Activated CD8-positive, alpha-beta memory T cell treated with anti-CD3 and anti-CD28 coated beads, Interleukin-2, amount 10 ng/mL, durations not matched to agents 7 days and 5 days (primary cell): ENCODE measurements at regions not wholly inside any gene's neighbourhood (a gene's known extent, or its start where the extent isn't known, plus 50 kb on each side); places are given as distances from the start of the nearest gene placed in this dataset.

ENCODE experiments used
- ATAC-seq: fragments of 150-1000 bp; cut with Tn5 transposase; one replicate; pipeline ENCODE4 v1.10.0; 2021; ENCODE audit warnings: moderate library complexity
- CTCF ChIA-PET: fragments of 350-600 bp; sonication (Branson Sonifier 250); formaldehyde crosslinking; loops from one replicate; lab custom pipeline; 2021; ENCODE audit warnings: antibody characterized with exemption; lab: Charles Lee
- DNase-seq: peaks from one replicate; pipeline ENCODE4 v3.0.0-alpha.2; 2020
- H3K27ac Mint-ChIP-seq: one replicate; pipeline ENCODE4 v1.8.0; 2021; ENCODE audit warnings: mild to moderate bottlenecking, mixed read lengths
- H3K27me3 Mint-ChIP-seq: one replicate; pipeline ENCODE4 v1.8.0; 2021; ENCODE audit warnings: mixed read lengths
- H3K36me3 Mint-ChIP-seq: one replicate; pipeline ENCODE4 v1.8.0; 2021; ENCODE audit warnings: mild to moderate bottlenecking, mixed read lengths
- H3K4me1 Mint-ChIP-seq: one replicate; pipeline ENCODE4 v1.8.0; 2021; ENCODE audit warnings: mixed read lengths
- H3K4me3 Mint-ChIP-seq: one replicate; pipeline ENCODE4 v1.8.0; 2021; ENCODE audit warnings: mild to moderate bottlenecking, moderate library complexity, mixed read lengths
- H3K9me3 Mint-ChIP-seq: one replicate; pipeline ENCODE4 v1.8.0; 2022; ENCODE audit warnings: low read depth, mixed read lengths

GRCh38 chr17:34845296-34845695 lies 116.0 kb downstream of the CCT6B start:
- Mint-ChIP-seq H3K27me3 (no peaks in the 10 kb centered on the region), H3K4me1 (no peaks in the 10 kb centered on the region), H3K27ac (no peak overlapping the region), H3K36me3 (no peaks in the 10 kb centered on the region), H3K9me3 (no peaks in the 10 kb centered on the region), H3K4me3 (no peak overlapping the region)
- DNase-seq, result no peak
- no peak for ATAC-seq
- CTCF ChIA-PET, result no interaction called here

DNA sequence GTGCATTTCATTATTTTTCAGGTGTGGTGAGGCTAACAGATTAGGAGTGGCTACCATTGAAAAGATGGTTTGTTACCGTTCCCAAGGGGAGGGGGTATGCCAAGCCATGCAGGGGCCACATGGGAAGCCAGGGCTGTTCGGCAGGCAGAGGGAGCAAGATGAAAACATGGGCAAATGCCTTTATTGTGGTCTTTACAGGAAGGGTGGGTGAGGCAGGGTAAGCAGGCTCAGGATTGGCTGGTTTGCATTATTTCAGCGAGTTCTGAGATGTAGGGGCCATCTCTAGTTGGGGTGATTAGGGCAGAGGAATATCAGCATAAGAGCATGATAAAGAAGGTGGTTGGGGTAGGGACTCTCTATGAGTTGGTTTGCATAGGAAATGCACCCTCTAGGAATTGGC lies 117.6 kb downstream of the CCT6B start:
- ATAC-seq (no peak), DNase-seq (no peak)
- CTCF ChIA-PET, result no interaction called here
- no peaks in the 10 kb centered on the region for H3K9me3 Mint-ChIP-seq
- no peaks in the 10 kb centered on the region for H3K36me3 Mint-ChIP-seq
- no peaks in the 10 kb centered on the region for H3K27me3 Mint-ChIP-seq
- no peaks in the 10 kb centered on the region for H3K4me1 Mint-ChIP-seq
- H3K4me3 Mint-ChIP-seq, result no peak overlapping the region
- H3K27ac Mint-ChIP-seq, result no peak overlapping the region

GRCh38 chr17:34842235-34842634 lies 119.0 kb downstream of the CCT6B start:
- Mint-ChIP-seq H3K27me3 (peaks cover 1% of the 10 kb centered on the region), H3K9me3 (no peaks in the 10 kb centered on the region), H3K27ac (no peak overlapping the region), H3K36me3 (no peaks in the 10 kb centered on the region), H3K4me1 (no peaks in the 10 kb centered on the region), H3K4me3 (no peak overlapping the region)
- no peak for ATAC-seq
- CTCF ChIA-PET, result interaction anchor here (1.0 kb wide), 1 partner anchor 300 kb away, joined by 3 read pairs; no protein-coding TSS in a partner anchor
- no peak for DNase-seq

DNA sequence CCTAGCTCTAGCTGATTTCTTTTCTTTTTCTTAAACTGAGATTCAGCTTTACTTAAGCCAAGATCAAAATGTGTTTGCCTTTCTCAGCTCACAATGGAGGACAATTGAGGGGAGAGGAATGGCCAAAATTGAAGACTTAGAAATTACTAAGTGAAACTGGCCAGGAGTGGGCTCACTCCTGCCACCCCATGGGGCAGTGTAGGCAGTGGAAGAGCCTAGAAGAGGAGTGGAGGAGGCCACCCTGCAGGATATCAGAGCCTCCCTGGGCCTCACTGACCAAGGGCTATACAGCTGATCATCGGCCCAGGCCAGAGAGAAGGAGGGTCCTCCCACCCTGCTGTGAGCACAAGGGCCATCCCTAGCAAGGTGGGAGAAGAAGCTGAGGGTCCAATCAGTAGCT lies 119.8 kb downstream of the CCT6B start:
- no peaks in the 10 kb centered on the region for H3K9me3 Mint-ChIP-seq
- ATAC-seq, result no peak
- no peaks in the 10 kb centered on the region for H3K36me3 Mint-ChIP-seq
- H3K27ac Mint-ChIP-seq, result no peak overlapping the region
- no peak overlapping the region for H3K4me3 Mint-ChIP-seq
- H3K4me1 Mint-ChIP-seq, result no peaks in the 10 kb centered on the region
- DNase-seq, result no peak
- CTCF ChIA-PET, result interaction anchor here (1.0 kb wide), 1 partner anchor 299 kb away, joined by 3 read pairs; no protein-coding TSS in a partner anchor
- peaks cover 5% of the 10 kb centered on the region for H3K27me3 Mint-ChIP-seq

GRCh38 chr17:34840750-34841149 lies 120.5 kb downstream of the CCT6B start:
- no peak for DNase-seq
- no peak for ATAC-seq
- H3K27ac Mint-ChIP-seq, result no peak overlapping the region

DNA sequence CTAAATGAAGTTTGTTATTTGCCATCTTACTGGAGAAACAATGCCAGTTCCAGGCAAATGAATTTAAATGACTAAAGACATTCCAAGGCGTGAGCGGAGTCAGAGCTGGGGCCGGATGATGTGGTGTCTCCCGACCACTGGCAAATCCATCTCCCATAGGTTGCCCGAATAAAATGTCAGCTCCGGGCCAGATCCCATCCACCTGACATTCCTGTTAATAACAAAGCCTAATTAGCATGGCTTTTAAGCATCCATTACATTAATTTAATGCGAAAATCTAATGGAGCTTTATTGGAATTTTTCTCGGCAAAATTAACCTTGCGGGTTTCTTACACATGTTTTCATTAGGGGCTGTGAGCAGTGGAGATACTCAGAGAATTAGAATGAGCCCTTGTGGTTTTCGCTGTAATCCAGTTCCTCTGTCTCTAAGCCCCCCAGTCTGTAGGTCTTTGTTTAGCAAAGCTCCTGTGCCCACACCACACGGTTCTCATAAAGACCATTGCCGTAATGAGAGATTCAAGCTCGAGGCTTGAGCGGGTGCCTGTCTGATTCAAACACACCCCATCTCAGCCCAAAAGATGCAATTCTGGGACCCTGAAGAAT lies 123.3 kb downstream of the CCT6B start:
- Mint-ChIP-seq H3K27me3 (peaks cover 14% of the 10 kb centered on the region), H3K4me1 (no peaks in the 10 kb centered on the region), H3K36me3 (no peaks in the 10 kb centered on the region), H3K9me3 (no peaks in the 10 kb centered on the region), H3K27ac (no peak overlapping the region), H3K4me3 (no peak overlapping the region)
- DNase-seq, result no peak
- no peak for ATAC-seq
- CTCF ChIA-PET, result no interaction called here

More at GRCh38 chr17:34840750-34841149, 120.5 kb downstream of the CCT6B start:
- H3K27me3 Mint-ChIP-seq, result peaks cover 8% of the 10 kb centered on the region
- H3K4me3 Mint-ChIP-seq, result no peak overlapping the region
- no peaks in the 10 kb centered on the region for H3K4me1 Mint-ChIP-seq
- H3K9me3 Mint-ChIP-seq, result no peaks in the 10 kb centered on the region
- H3K36me3 Mint-ChIP-seq, result no peaks in the 10 kb centered on the region
- CTCF ChIA-PET, result no interaction called here

DNA sequence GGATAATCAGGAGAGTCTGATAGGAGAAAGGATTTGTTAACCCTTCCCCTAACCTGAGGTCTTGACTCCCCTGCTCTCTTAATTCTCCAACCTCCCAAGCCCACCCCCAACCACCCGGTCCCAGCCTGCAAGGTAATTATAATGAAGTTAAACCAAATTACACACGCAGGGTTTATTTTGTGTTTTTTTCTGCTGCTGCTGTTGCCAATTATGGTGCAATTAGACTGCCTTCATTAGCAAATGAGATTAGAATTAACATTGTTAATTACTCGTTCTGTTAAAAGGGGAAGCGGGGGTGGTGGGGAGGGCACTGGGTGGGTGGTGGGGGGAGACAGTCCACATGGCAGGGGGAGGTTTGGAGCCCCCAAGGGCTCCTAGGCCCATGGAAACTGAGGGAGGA lies 128.9 kb downstream of the CCT6B start:
- no peak for DNase-seq

GRCh38 chr17:34827008-34827407 lies 134.3 kb downstream of the CCT6B start:
- Mint-ChIP-seq H3K27me3 (peaks cover 33% of the 10 kb centered on the region), H3K4me3 (no peak overlapping the region), H3K27ac (no peak overlapping the region), H3K9me3 (no peaks in the 10 kb centered on the region), H3K4me1 (no peaks in the 10 kb centered on the region), H3K36me3 (no peaks in the 10 kb centered on the region)
- ATAC-seq (no peak), DNase-seq (no peak)
- CTCF ChIA-PET, result no interaction called here

More for the DNA sequence above, 128.9 kb downstream of the CCT6B start:
- Mint-ChIP-seq H3K27ac (no peak overlapping the region), H3K9me3 (no peaks in the 10 kb centered on the region), H3K36me3 (no peaks in the 10 kb centered on the region), H3K4me1 (no peaks in the 10 kb centered on the region), H3K4me3 (no peak overlapping the region), H3K27me3 (peaks cover 45% of the 10 kb centered on the region)
- no peak for ATAC-seq
- CTCF ChIA-PET, result no interaction called here

GRCh38 chr17:34826332-34826731 lies 134.9 kb downstream of the CCT6B start:
- Mint-ChIP-seq H3K27ac (no peak overlapping the region), H3K4me3 (no peak overlapping the region), H3K9me3 (no peaks in the 10 kb centered on the region), H3K4me1 (no peaks in the 10 kb centered on the region), H3K27me3 (peaks cover 29% of the 10 kb centered on the region), H3K36me3 (no peaks in the 10 kb centered on the region)
- CTCF ChIA-PET, result no interaction called here
- DNase-seq (no peak), ATAC-seq (no peak)

- H3K4me3 Mint-ChIP-seq, result no peak overlapping the region
- no peak overlapping the region for H3K27ac Mint-ChIP-seq
- H3K36me3 Mint-ChIP-seq, result no peaks in the 10 kb centered on the region
- ATAC-seq (no peak), DNase-seq (no peak)
- peaks cover 28% of the 10 kb centered on the region for H3K27me3 Mint-ChIP-seq
- no peaks in the 10 kb centered on the region for H3K9me3 Mint-ChIP-seq
- H3K4me1 Mint-ChIP-seq, result no peaks in the 10 kb centered on the region
- CTCF ChIA-PET, result no interaction called here
Measured at GRCh38 chr17:34825884-34826283, 135.4 kb downstream of the CCT6B start.

DNA sequence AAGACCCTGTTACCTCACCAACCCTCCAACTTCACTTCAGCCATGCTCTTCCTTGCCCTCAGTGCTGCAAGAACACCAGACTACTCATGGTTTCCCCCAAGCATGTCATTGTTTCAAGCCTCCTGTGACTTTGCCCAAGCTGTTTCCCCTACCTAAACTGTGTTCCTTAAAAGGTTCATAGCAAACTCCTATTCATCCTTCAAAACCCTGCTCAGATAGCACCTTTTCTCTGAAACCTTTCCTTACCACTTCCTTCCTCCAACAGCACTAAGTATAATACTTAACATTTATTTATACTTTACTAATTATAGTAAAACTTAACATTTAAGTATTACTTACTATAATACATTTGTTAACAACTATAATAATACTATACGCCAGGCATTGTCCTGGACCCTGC lies 136.2 kb downstream of the CCT6B start:
- peaks cover 2% of the 10 kb centered on the region for H3K4me1 Mint-ChIP-seq
- H3K27me3 Mint-ChIP-seq, result peaks cover 23% of the 10 kb centered on the region
- no peak overlapping the region for H3K4me3 Mint-ChIP-seq
- H3K27ac Mint-ChIP-seq, result no peak overlapping the region
- DNase-seq (no peak), ATAC-seq (no peak)
- CTCF ChIA-PET, result no interaction called here
- H3K9me3 Mint-ChIP-seq, result no peaks in the 10 kb centered on the region
- H3K36me3 Mint-ChIP-seq, result no peaks in the 10 kb centered on the region

DNA sequence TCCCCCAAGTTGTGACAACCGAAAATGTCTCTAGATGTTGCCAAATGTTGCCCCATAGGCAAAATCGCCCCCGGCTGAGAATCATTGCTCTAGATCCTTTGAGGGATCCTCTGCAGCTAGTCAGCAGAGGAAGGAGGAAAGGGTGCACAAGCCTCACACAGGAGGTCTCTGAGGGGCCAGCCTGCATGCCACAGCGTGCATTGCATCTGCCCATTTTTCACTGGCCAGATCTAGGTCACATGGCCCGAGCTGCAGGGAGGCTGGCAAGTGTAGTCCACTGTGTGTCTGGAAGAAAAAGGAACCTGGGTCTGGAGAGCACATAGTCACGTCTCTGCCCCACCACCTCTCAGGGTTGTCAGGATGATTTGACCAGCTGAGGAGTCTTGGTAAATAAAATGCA lies 138.2 kb downstream of the CCT6B start:
- no peak for ATAC-seq
- no peaks in the 10 kb centered on the region for H3K9me3 Mint-ChIP-seq
- peaks cover 4% of the 10 kb centered on the region for H3K4me1 Mint-ChIP-seq
- H3K27me3 Mint-ChIP-seq, result peaks cover 13% of the 10 kb centered on the region
- no peak overlapping the region for H3K4me3 Mint-ChIP-seq
- no peak for DNase-seq
- no peaks in the 10 kb centered on the region for H3K36me3 Mint-ChIP-seq
- CTCF ChIA-PET, result no interaction called here
- H3K27ac Mint-ChIP-seq, result no peak overlapping the region

GRCh38 chr17:34822007-34822739 lies 139.1 kb downstream of the CCT6B start:
- ATAC-seq (no peak), DNase-seq (no peak)
- Mint-ChIP-seq H3K36me3 (no peaks in the 10 kb centered on the region), H3K4me1 (peaks cover 4% of the 10 kb centered on the region), H3K27ac (no peak overlapping the region), H3K9me3 (no peaks in the 10 kb centered on the region), H3K4me3 (no peak overlapping the region), H3K27me3 (peaks cover 12% of the 10 kb centered on the region)
- CTCF ChIA-PET, result no interaction called here

DNA sequence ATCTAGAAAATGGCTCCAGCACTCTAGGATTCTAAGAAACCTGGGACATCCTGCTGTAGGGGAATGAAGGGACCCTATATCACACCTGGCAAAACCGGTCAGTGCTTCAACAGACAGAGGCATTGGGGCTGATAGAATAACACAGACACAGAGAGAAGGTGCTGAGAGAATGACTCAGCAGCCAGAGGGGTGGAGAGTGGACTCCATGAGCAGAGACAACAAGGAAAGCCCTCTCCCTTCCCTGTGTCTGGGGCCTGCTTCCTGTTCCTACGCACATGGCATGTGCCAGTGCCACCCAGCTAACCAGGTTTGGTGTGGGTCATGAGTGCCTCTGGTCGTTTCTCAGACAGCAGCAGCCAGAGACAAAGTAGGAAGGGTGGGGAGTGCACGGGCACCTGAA lies 140.3 kb downstream of the CCT6B start:
- H3K4me3 Mint-ChIP-seq, result no peak overlapping the region
- no peaks in the 10 kb centered on the region for H3K9me3 Mint-ChIP-seq
- peaks cover 4% of the 10 kb centered on the region for H3K4me1 Mint-ChIP-seq
- CTCF ChIA-PET, result no interaction called here
- ATAC-seq (no peak), DNase-seq (no peak)
- peaks cover 12% of the 10 kb centered on the region for H3K27me3 Mint-ChIP-seq
- H3K27ac Mint-ChIP-seq, result no peak overlapping the region
- no peaks in the 10 kb centered on the region for H3K36me3 Mint-ChIP-seq
